HL-60 (cell line): ENCODE measurements at regions not wholly inside any gene's neighbourhood (a gene's known extent, or its start where the extent isn't known, plus 50 kb on each side); places are given as distances from the start of the nearest gene placed in this dataset.

ENCODE experiments used
- GABPA ChIP-seq: IDR thresholded peaks from 2 replicates; pipeline ENCODE4 v1.6.1; 2012; ENCODE audit warnings: low read depth
- POLR2AphosphoS5 ChIP-seq: IDR thresholded peaks from 2 replicates; pipeline ENCODE4 v1.6.1; 2012; ENCODE audit warnings: low read depth
- TF ChIP-seq, protein P1 (sequence below): IDR thresholded peaks from one replicate; pipeline ENCODE4 v1.5.1; 2011; ENCODE audit warnings: low read length, control low read depth, inconsistent platforms; ENCODE audit not compliant: insufficient read depth

DNA sequence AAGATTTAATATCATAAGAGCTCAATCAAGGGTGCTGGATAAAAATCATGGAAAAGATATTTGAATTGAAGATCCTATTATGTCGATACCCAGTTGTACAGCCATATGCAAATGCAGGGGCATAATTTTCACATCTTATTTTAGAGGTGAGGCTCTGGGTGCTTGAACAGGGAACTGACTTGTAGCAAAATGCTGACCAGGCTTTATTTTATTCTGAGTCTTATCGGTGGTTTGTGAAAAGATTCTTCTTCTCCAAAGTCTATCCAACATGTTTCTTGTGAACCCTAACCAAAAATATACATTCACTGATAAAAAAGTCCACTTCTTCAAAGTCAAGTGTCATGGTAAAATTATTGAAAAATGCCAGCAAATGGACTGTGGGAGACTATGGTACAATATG, 475.5 kb upstream of the NEGR1 start:
- TF ChIP-seq POLR2AphosphoS5 (no peak), GABPA (no peak)
- TF ChIP-seq, protein P1, sequence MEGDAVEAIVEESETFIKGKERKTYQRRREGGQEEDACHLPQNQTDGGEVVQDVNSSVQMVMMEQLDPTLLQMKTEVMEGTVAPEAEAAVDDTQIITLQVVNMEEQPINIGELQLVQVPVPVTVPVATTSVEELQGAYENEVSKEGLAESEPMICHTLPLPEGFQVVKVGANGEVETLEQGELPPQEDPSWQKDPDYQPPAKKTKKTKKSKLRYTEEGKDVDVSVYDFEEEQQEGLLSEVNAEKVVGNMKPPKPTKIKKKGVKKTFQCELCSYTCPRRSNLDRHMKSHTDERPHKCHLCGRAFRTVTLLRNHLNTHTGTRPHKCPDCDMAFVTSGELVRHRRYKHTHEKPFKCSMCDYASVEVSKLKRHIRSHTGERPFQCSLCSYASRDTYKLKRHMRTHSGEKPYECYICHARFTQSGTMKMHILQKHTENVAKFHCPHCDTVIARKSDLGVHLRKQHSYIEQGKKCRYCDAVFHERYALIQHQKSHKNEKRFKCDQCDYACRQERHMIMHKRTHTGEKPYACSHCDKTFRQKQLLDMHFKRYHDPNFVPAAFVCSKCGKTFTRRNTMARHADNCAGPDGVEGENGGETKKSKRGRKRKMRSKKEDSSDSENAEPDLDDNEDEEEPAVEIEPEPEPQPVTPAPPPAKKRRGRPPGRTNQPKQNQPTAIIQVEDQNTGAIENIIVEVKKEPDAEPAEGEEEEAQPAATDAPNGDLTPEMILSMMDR, result no peak
